Nephron progenitor cell (in vitro differentiated cells): ENCODE measurements at regions not wholly inside any gene's neighbourhood (a gene's known extent, or its start where the extent isn't known, plus 50 kb on each side); places are given as distances from the start of the nearest gene placed in this dataset.
"Not testable (repeated sequence)": the region's sequence is repeated elsewhere in the genome, so short reads cannot be mapped to it uniquely, and the experiment has no call there.

Experiments
- DNase-seq: peaks from one replicate; pipeline ENCODE4 v3.0.0; 2021
- H3K27ac Mint-ChIP-seq: 2 replicates; pipeline ENCODE4 v1.8.0; 2021; ENCODE audit warnings: mild to moderate bottlenecking, moderate library complexity, mixed read lengths
- H3K27me3 Mint-ChIP-seq: 2 replicates; pipeline ENCODE4 v1.8.0; 2021; ENCODE audit warnings: mild to moderate bottlenecking, low read depth, mixed read lengths; ENCODE audit not compliant: poor library complexity
- H3K36me3 Mint-ChIP-seq: 2 replicates; pipeline ENCODE4 v1.8.0; 2021; ENCODE audit warnings: low read depth, mixed read lengths
- H3K4me1 Mint-ChIP-seq: 2 replicates; pipeline ENCODE4 v1.8.0; 2021; ENCODE audit warnings: mixed read lengths
- H3K4me3 Mint-ChIP-seq: 2 replicates; pipeline ENCODE4 v1.8.0; 2021; ENCODE audit warnings: mild to moderate bottlenecking, moderate library complexity, mixed read lengths
- H3K9me3 Mint-ChIP-seq: 2 replicates; pipeline ENCODE4 v1.8.0; 2021; ENCODE audit warnings: mild to moderate bottlenecking, moderate library complexity, mixed read lengths
- TF ChIP-seq, protein P1 (sequence below): fragments of 200-600 bp; sonication (generic); IDR thresholded peaks from 2 replicates; pipeline ENCODE4 v1.5.0; 2021; ENCODE audit warnings: antibody characterized with exemption

GRCh38 chrX:150262456-150262855 is 100.7 kb upstream of the MAMLD1 start:
- Mint-ChIP-seq H3K36me3 (no peaks in the 10 kb centered on the region), H3K9me3 (peaks cover 37% of the 10 kb centered on the region), H3K27me3 (peaks cover 6% of the 10 kb centered on the region), H3K4me1 (peaks cover 11% of the 10 kb centered on the region), H3K27ac (no peak overlapping the region), H3K4me3 (no peak overlapping the region)
- no peak for DNase-seq
- TF ChIP-seq, protein P1, sequence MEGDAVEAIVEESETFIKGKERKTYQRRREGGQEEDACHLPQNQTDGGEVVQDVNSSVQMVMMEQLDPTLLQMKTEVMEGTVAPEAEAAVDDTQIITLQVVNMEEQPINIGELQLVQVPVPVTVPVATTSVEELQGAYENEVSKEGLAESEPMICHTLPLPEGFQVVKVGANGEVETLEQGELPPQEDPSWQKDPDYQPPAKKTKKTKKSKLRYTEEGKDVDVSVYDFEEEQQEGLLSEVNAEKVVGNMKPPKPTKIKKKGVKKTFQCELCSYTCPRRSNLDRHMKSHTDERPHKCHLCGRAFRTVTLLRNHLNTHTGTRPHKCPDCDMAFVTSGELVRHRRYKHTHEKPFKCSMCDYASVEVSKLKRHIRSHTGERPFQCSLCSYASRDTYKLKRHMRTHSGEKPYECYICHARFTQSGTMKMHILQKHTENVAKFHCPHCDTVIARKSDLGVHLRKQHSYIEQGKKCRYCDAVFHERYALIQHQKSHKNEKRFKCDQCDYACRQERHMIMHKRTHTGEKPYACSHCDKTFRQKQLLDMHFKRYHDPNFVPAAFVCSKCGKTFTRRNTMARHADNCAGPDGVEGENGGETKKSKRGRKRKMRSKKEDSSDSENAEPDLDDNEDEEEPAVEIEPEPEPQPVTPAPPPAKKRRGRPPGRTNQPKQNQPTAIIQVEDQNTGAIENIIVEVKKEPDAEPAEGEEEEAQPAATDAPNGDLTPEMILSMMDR, result no peak

GRCh38 chrX:150268839-150269355 is 94.2 kb upstream of the MAMLD1 start:
- Mint-ChIP-seq H3K4me1 (peaks cover 10% of the 10 kb centered on the region), H3K36me3 (no peaks in the 10 kb centered on the region), H3K27me3 (peaks cover 3% of the 10 kb centered on the region), H3K9me3 (peaks cover 32% of the 10 kb centered on the region), H3K27ac (no peak overlapping the region), H3K4me3 (no peak overlapping the region)
- no peak for DNase-seq
- TF ChIP-seq, protein P1, result no peak

- TF ChIP-seq, protein P1, result no peak
- Mint-ChIP-seq H3K4me1 (peaks cover 10% of the 10 kb centered on the region), H3K9me3 (peaks cover 35% of the 10 kb centered on the region), H3K36me3 (no peaks in the 10 kb centered on the region), H3K27ac (no peak overlapping the region), H3K4me3 (no peak overlapping the region), H3K27me3 (peaks cover 3% of the 10 kb centered on the region)
- DNase-seq, result peak; percentile 10
Observed at GRCh38 chrX:150269605-150270254, 93.4 kb upstream of the MAMLD1 start.

GRCh38 chrX:150270622-150271021 is 92.5 kb upstream of the MAMLD1 start:
- H3K36me3 Mint-ChIP-seq, result no peaks in the 10 kb centered on the region

DNA sequence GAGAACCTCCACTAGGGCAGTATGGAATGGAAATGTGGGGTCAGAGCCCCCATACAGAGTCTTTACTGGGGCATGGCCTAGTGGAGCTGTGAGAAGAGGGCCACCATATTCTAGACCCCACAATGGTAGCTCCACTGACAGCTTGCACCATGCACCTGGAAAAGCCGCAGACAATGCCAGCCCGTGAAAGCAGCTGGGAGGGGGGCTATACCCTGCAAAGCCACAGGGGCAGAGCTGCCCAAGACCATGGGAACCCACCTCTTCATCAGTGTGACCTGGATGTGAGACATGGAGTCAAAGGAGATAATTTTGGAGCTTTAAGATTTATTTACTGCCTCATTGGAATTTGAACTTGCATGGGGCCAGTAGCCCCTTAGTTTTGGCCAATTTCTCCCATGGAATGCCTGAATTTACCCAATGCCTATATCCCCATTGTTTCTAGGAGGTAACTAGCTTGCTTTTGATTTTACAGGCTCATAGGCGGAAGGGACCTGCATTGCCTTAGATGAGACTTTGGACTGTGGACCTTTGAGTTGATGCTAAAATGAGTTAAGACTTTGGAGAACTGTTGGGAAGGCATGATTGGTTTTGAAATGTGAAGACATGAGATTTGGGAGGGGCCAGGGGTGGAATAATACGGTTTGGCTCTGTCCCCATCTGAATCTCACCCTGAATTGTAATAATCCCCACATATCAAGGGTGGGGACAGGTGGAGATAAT is 89.4 kb upstream of the MAMLD1 start:
- H3K27ac Mint-ChIP-seq, H3K27me3 Mint-ChIP-seq, DNase-seq, H3K36me3 Mint-ChIP-seq, H3K4me3 Mint-ChIP-seq, H3K4me1 Mint-ChIP-seq: not testable (repeated sequence)
- H3K9me3 Mint-ChIP-seq, result peaks cover 28% of the 10 kb centered on the region

More at GRCh38 chrX:150270622-150271021, 92.5 kb upstream of the MAMLD1 start:
- Mint-ChIP-seq H3K4me1 (peaks cover 10% of the 10 kb centered on the region), H3K27me3 (peaks cover 3% of the 10 kb centered on the region), H3K9me3 (peaks cover 38% of the 10 kb centered on the region), H3K4me3 (no peak overlapping the region), H3K27ac (no peak overlapping the region)
- TF ChIP-seq, protein P1, result no peak
- no peak for DNase-seq

GRCh38 chrX:150282953-150283352 is 80.2 kb upstream of the MAMLD1 start:
- Mint-ChIP-seq H3K36me3 (no peaks in the 10 kb centered on the region), H3K9me3 (peaks cover 52% of the 10 kb centered on the region)

More at GRCh38 chrX:150282953-150283352, 80.2 kb upstream of the MAMLD1 start:
- TF ChIP-seq, protein P1, result no peak
- Mint-ChIP-seq H3K4me3 (no peak overlapping the region), H3K4me1 (no peaks in the 10 kb centered on the region), H3K27me3 (peaks cover 3% of the 10 kb centered on the region), H3K27ac (no peak overlapping the region)
- DNase-seq, result no peak
